Spleen (tissue), 7 donors: ENCODE measurements at regions not wholly inside any gene's neighbourhood (a gene's known extent, or its start where the extent isn't known, plus 50 kb on each side); places are given as distances from the start of the nearest gene placed in this dataset.

Source experiments
- POLR2A ChIP-seq, 3 donors: fragments of 450-650 bp; IDR thresholded peaks; one replicate each; pipeline ENCODE4 v1.5.1; 2017; ENCODE audit warnings: antibody characterized with exemption in 3 of 3, mild to moderate bottlenecking in 1 of 3
- POLR2AphosphoS5 ChIP-seq, 3 donors: sonication (generic); formaldehyde crosslinking; IDR thresholded peaks; one replicate each; pipeline ENCODE4 v1.5.1; 2017; ENCODE audit warnings: antibody characterized with exemption in 3 of 3
- TF ChIP-seq, protein P1 (sequence below), 11 experiments: fragments of 200-600 bp in 7 of 11; fragments of 450-650 bp in 4 of 11; sonication (generic) in 4 of 11; IDR thresholded peaks in 8 of 11; conservative IDR thresholded peaks in 3 of 11; 1 replicate in 7 of 11; 2 replicates in 4 of 11; pipeline versions ENCODE4 v1.4.0 to v1.8.0; 2016 to 2021; ENCODE audit warnings: antibody characterized with exemption in 11 of 11, inconsistent platforms in 4 of 11, mild to moderate bottlenecking in 1 of 11
- donor health status: DM: no; HTN: no; CAD: no; lungs with moderate emphysema.
- donor health status: DM: no; HTN: no; CAD: no.
- donor health status: DM: no; HTN: no; CAD: no.

DNA sequence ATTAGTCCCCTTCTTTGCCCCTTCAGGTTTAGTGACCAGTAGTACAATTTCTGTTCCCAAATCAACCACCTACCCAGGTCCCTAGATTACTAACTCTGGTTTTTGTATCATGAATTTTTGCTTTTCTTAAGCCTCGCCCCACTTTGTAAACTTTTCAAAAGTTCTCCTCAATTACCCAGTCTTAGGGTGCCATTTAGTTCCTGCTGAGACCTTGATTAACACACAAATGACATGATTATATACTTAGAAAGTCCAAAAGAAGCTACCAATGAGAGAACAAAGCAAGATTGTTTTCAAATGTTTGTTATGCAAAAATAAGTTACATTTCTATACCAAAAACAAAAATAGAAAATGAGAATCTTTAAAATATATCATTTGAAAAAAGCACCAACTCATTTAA, 594.4 kb downstream of the SQOR start:
- TF ChIP-seq, protein P1, sequence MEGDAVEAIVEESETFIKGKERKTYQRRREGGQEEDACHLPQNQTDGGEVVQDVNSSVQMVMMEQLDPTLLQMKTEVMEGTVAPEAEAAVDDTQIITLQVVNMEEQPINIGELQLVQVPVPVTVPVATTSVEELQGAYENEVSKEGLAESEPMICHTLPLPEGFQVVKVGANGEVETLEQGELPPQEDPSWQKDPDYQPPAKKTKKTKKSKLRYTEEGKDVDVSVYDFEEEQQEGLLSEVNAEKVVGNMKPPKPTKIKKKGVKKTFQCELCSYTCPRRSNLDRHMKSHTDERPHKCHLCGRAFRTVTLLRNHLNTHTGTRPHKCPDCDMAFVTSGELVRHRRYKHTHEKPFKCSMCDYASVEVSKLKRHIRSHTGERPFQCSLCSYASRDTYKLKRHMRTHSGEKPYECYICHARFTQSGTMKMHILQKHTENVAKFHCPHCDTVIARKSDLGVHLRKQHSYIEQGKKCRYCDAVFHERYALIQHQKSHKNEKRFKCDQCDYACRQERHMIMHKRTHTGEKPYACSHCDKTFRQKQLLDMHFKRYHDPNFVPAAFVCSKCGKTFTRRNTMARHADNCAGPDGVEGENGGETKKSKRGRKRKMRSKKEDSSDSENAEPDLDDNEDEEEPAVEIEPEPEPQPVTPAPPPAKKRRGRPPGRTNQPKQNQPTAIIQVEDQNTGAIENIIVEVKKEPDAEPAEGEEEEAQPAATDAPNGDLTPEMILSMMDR (IDR thresholded peaks at IDR 0.05 in 8 of 11, conservative IDR thresholded peaks at IDR 0.05 in 3 of 11), result no peak
- no peak for TF ChIP-seq POLR2AphosphoS5 (IDR thresholded peaks at IDR 0.05)
- no peak for TF ChIP-seq POLR2A (IDR thresholded peaks at IDR 0.05)
